PC-9 (cell line): ENCODE measurements at regions not wholly inside any gene's neighbourhood (a gene's known extent, or its start where the extent isn't known, plus 50 kb on each side); places are given as distances from the start of the nearest gene placed in this dataset.

ENCODE experiments used
- BruUV-seq: library from RNA; stranded (reverse); fragments of 400-500 nt; replicated peaks from 2 replicates; lab custom pipeline; 2021; lab: Mats Ljungman, UMichigan
- CTCF ChIA-PET: fragments of 300-600 bp; sonication (Branson Sonifier 250); formaldehyde crosslinking; loops from one replicate; lab custom pipeline; 2022; ENCODE audit warnings: antibody characterized with exemption; lab: Charles Lee
- POLR2A ChIA-PET: fragments of 300-600 bp; sonication (Branson Sonifier 250); formaldehyde crosslinking; loops from one replicate; lab custom pipeline; 2022; ENCODE audit warnings: antibody characterized with exemption; ENCODE audit not compliant: unreplicated experiment; lab: Charles Lee
- DNase-seq, 2 experiments: peaks; one replicate each; pipeline versions ENCODE4 v3.0.0 to v3.0.0-alpha.2; 2015 to 2022; ENCODE audit warnings: mixed read lengths in 1 of 2
- H2AFZ ChIP-seq: fragments of 200-600 bp; sonication (generic); 2 replicates; pipeline ENCODE4 v1.8.1; 2017; ENCODE audit warnings: antibody characterized with exemption
- H3F3A ChIP-seq: fragments of 200-600 bp; sonication (generic); 2 replicates; pipeline ENCODE4 v1.8.1; 2017; ENCODE audit warnings: antibody characterized with exemption, mild to moderate bottlenecking, low read depth; ENCODE audit not compliant: insufficient read depth
- H3K27ac ChIP-seq: fragments of 200-600 bp; sonication (generic); 2 replicates; pipeline ENCODE4 v1.6.1; 2016; ENCODE audit warnings: mixed run types
- H3K27me3 ChIP-seq: fragments of 200-600 bp; sonication (generic); 2 replicates; pipeline ENCODE4 v1.6.1; 2016; ENCODE audit warnings: low read depth, mixed run types; ENCODE audit not compliant: insufficient read depth
- H3K36me3 ChIP-seq: fragments of 200-600 bp; sonication (generic); 2 replicates; pipeline ENCODE4 v1.6.1; 2016; ENCODE audit warnings: low read depth, mixed run types
- H3K4me1 ChIP-seq: fragments of 200-600 bp; sonication (generic); replicated peaks from 2 replicates; pipeline ENCODE4 v1.6.1; 2016; ENCODE audit warnings: mixed run types; ENCODE audit not compliant: insufficient read depth
- H3K4me2 ChIP-seq: fragments of 200-600 bp; sonication (generic); 2 replicates; pipeline ENCODE4 v1.6.1; 2017; ENCODE audit warnings: mixed run types
- H3K4me3 ChIP-seq: fragments of 200-600 bp; sonication (generic); 2 replicates; pipeline ENCODE4 v1.6.1; 2016; ENCODE audit warnings: mixed run types
- H3K79me2 ChIP-seq: fragments of 200-600 bp; sonication (generic); 2 replicates; pipeline ENCODE4 v1.6.1; 2017; ENCODE audit warnings: low read depth, mixed run types
- H3K9me2 ChIP-seq: fragments of 200-600 bp; sonication (generic); 2 replicates; pipeline ENCODE4 v1.8.1; 2017; ENCODE audit warnings: mild to moderate bottlenecking; ENCODE audit not compliant: insufficient read depth
- H3K9me3 ChIP-seq: fragments of 200-600 bp; sonication (generic); 2 replicates; pipeline ENCODE4 v1.8.1; 2016; ENCODE audit warnings: low read depth; ENCODE audit not compliant: insufficient read depth
- H4K20me1 ChIP-seq: fragments of 200-600 bp; sonication (generic); 2 replicates; pipeline ENCODE4 v1.8.1; 2017; ENCODE audit not compliant: insufficient read depth
- EZH2 ChIP-seq: fragments of 200-600 bp; sonication (generic); IDR thresholded peaks from 2 replicates; pipeline ENCODE4 v1.8.0; 2017; ENCODE audit warnings: antibody characterized with exemption, low read depth
- intact Hi-C: fragments of 100-400 bp; cut with micrococcal nuclease; formaldehyde crosslinking; loops from one replicate; pipeline ENCODE4 v1.10.0; 2022; ENCODE audit not compliant: unreplicated experiment
- TF ChIP-seq, protein P1 (sequence below): fragments of 200-600 bp; sonication (generic); conservative IDR thresholded peaks from 2 replicates; pipeline ENCODE4 v1.6.1; 2017; ENCODE audit warnings: mixed run types, antibody characterized with exemption, mild to moderate bottlenecking, moderate library complexity

DNA sequence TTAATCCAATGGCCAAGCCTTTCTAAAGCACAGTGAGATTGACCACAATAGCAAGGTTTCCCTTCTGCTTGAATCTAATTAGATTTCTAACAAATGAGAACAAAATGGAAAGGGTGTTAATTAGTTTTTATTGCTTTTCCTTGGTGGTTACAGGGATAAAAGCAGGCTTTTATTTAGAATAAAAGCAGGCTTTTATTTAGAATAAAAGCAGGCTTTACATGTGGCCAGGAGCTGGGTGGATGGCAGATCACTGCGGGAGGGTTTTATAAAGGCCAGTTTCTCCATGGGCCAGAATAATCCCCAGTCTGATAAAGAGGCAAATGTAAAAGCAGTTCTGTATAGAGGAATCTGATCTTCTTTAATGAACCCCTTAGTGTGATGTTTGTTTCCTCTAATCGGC is 470.2 kb downstream of the TMEM232 start:
- Histone ChIP-seq H3K9me3 (no peaks in the 10 kb centered on the region), H3K27ac (no peak overlapping the region), H4K20me1 (no peaks in the 10 kb centered on the region), H3K4me3 (no peak overlapping the region), H3K9me2 (no peaks in the 10 kb centered on the region), H3K4me2 (no peak overlapping the region), H3K27me3 (no peaks in the 10 kb centered on the region), H3K79me2 (no peaks in the 10 kb centered on the region), H2AFZ (no peak overlapping the region), H3K4me1 (no peaks in the 10 kb centered on the region), H3K36me3 (no peaks in the 10 kb centered on the region), H3F3A (no peaks in the 10 kb centered on the region)
- BruUV-seq = no TSS peak
- TF ChIP-seq, protein P1, sequence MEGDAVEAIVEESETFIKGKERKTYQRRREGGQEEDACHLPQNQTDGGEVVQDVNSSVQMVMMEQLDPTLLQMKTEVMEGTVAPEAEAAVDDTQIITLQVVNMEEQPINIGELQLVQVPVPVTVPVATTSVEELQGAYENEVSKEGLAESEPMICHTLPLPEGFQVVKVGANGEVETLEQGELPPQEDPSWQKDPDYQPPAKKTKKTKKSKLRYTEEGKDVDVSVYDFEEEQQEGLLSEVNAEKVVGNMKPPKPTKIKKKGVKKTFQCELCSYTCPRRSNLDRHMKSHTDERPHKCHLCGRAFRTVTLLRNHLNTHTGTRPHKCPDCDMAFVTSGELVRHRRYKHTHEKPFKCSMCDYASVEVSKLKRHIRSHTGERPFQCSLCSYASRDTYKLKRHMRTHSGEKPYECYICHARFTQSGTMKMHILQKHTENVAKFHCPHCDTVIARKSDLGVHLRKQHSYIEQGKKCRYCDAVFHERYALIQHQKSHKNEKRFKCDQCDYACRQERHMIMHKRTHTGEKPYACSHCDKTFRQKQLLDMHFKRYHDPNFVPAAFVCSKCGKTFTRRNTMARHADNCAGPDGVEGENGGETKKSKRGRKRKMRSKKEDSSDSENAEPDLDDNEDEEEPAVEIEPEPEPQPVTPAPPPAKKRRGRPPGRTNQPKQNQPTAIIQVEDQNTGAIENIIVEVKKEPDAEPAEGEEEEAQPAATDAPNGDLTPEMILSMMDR = no peak
- no peak for TF ChIP-seq EZH2
- DNase-seq = no peak
- intact Hi-C loops = no loop called here
- POLR2A ChIA-PET = no interaction called here
- CTCF ChIA-PET = no interaction called here

DNA sequence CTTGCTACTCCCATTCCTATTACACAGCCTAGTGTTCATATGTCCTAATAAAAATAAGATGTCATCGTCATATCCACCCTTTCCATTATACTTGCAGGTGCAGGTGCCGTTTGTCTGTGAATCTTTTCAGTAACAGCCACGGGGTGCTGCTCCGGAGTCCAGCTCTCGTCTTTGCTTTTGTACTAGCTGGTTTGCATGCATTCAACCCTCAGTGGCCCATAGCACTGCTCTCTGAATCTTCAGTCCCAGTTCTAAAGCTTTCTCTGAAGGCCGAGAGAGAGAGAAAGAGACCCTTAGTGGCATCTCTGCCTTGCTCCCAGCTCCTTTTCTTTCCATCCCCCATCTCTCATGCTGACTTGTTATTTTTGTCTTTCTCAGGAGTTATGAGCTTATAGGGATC is 468.5 kb downstream of the TMEM232 start:
- Histone ChIP-seq H4K20me1 (no peaks in the 10 kb centered on the region), H3F3A (no peaks in the 10 kb centered on the region), H3K27me3 (no peaks in the 10 kb centered on the region), H3K4me2 (no peak overlapping the region), H3K9me3 (no peaks in the 10 kb centered on the region), H3K27ac (no peak overlapping the region), H3K79me2 (no peaks in the 10 kb centered on the region), H3K9me2 (no peaks in the 10 kb centered on the region), H3K4me1 (no peaks in the 10 kb centered on the region), H3K36me3 (no peaks in the 10 kb centered on the region), H3K4me3 (no peak overlapping the region), H2AFZ (no peak overlapping the region)
- intact Hi-C loops = no loop called here
- CTCF ChIA-PET = no interaction called here
- POLR2A ChIA-PET = no interaction called here
- BruUV-seq = no TSS peak
- no peak for DNase-seq
- TF ChIP-seq EZH2 = no peak
- TF ChIP-seq, protein P1 = no peak

DNA sequence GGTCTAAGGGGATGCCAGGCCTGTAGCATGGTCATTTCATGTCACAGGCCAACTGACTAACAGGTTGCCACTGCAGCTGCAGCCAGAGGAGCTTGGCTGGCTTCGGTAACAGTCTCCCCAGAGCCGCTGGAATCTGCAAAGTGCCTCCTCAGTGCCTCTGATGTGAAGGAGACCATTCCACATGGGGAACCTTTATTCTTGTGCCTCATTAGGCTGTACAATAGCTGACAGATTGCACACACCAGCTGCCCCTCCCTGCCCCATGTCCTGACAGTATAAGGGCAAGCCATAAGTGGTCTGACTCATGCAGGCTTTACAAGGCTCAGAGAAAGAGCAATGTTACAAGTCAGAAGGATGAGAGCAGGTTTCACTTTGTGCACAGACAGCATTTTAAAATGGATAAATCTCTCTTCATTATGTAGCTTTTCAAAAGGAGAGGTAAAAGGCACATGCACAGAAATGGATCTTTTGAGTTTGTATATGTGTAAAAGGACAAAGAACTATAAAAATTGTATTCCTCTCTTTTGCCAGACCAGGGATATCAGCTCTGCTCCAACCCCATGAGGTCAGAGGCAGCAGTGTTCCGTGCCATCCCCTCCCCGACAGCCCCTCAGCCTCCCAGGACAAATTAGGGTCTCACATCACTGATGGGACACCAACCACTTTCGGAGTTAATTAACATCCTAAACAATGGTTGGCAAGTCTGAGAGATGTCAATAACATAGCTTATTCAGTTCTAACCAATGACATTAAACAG is 467.8 kb downstream of the TMEM232 start:
- Histone ChIP-seq H3K4me2 (no peak overlapping the region), H3F3A (no peaks in the 10 kb centered on the region), H3K4me1 (no peaks in the 10 kb centered on the region), H3K9me2 (no peaks in the 10 kb centered on the region), H4K20me1 (no peaks in the 10 kb centered on the region), H3K79me2 (no peaks in the 10 kb centered on the region), H3K4me3 (no peak overlapping the region), H3K27me3 (no peaks in the 10 kb centered on the region), H3K27ac (no peak overlapping the region), H3K9me3 (no peaks in the 10 kb centered on the region), H2AFZ (no peak overlapping the region), H3K36me3 (no peaks in the 10 kb centered on the region)
- BruUV-seq = no TSS peak
- DNase-seq = no peak
- TF ChIP-seq EZH2 = no peak
- TF ChIP-seq, protein P1 = no peak
- POLR2A ChIA-PET = no interaction called here
- intact Hi-C loops = no loop called here
- CTCF ChIA-PET = no interaction called here
